Liver (tissue), 8 donors: ENCODE measurements at regions not wholly inside any gene's neighbourhood (a gene's known extent, or its start where the extent isn't known, plus 50 kb on each side); places are given as distances from the start of the nearest gene placed in this dataset.
"Not testable (repeated sequence)": the region's sequence is repeated elsewhere in the genome, so short reads cannot be mapped to it uniquely, and the experiment has no call there.

Experiments
- DNase-seq: peaks from one replicate; pipeline ENCODE4 v3.0.0-alpha.2; 2017; ENCODE audit warnings: low spot score
- H3K27ac ChIP-seq, 2 donors: one replicate each; pipeline ENCODE4 v1.7.0; 2013; ENCODE audit warnings: inconsistent platforms in 2 of 2, low read length in 2 of 2, control low read depth in 1 of 2, low read depth in 1 of 2, mild to moderate bottlenecking in 1 of 2
- H3K27me3 ChIP-seq, 4 donors: one replicate each; pipeline versions ENCODE4 v1.6.1 to v1.7.0; 2013; ENCODE audit warnings: low read length in 3 of 4, inconsistent platforms in 1 of 4, mild to moderate bottlenecking in 1 of 4, moderate library complexity in 1 of 4; ENCODE audit not compliant: control insufficient read depth in 4 of 4, insufficient read depth in 4 of 4
- H3K36me3 ChIP-seq, 4 donors: one replicate each; pipeline versions ENCODE4 v1.6.1 to v1.7.0; 2013; ENCODE audit warnings: low read length in 3 of 4, mild to moderate bottlenecking in 3 of 4, low read depth in 1 of 4, moderate library complexity in 1 of 4; ENCODE audit not compliant: control insufficient read depth in 4 of 4, insufficient read depth in 3 of 4
- H3K4me1 ChIP-seq, 4 donors: one replicate each; pipeline versions ENCODE4 v1.6.1 to v1.7.0; 2013; ENCODE audit warnings: low read length in 3 of 4, mild to moderate bottlenecking in 3 of 4, moderate library complexity in 1 of 4; ENCODE audit not compliant: control insufficient read depth in 4 of 4, insufficient read depth in 4 of 4
- H3K4me3 ChIP-seq, 3 donors: one replicate each; pipeline versions ENCODE4 v1.6.1 to v1.7.0; 2013; ENCODE audit warnings: low read length in 3 of 3, control low read depth in 1 of 3, low read depth in 1 of 3, mild to moderate bottlenecking in 1 of 3
- H3K9ac ChIP-seq, 2 donors: one replicate each; pipeline ENCODE4 v1.7.0; 2013; ENCODE audit warnings: low read length in 2 of 2, mild to moderate bottlenecking in 2 of 2, moderate library complexity in 2 of 2, control low read depth in 1 of 2, low read depth in 1 of 2
- H3K9me3 ChIP-seq, 4 donors: one replicate each; pipeline versions ENCODE4 v1.6.1 to v1.7.0; 2013; ENCODE audit warnings: low read length in 3 of 4; ENCODE audit not compliant: control insufficient read depth in 4 of 4
- EGR1 ChIP-seq, 2 donors: IDR thresholded peaks; 2 replicates each; pipeline ENCODE4 v1.6.1; 2016 to 2018; ENCODE audit warnings: antibody characterized with exemption in 2 of 2, low read depth in 2 of 2
- FOXA1 ChIP-seq: IDR thresholded peaks from 2 replicates; pipeline ENCODE4 v1.6.1; 2016; ENCODE audit warnings: antibody characterized with exemption
- GABPA ChIP-seq, 2 donors: IDR thresholded peaks in 1 of 2; conservative IDR thresholded peaks in 1 of 2; 2 replicates each; pipeline ENCODE4 v1.6.1; 2016; ENCODE audit warnings: antibody characterized with exemption in 2 of 2, mild to moderate bottlenecking in 1 of 2, moderate library complexity in 1 of 2
- HNF4A ChIP-seq, 2 donors: conservative IDR thresholded peaks; 2 replicates each; pipeline ENCODE4 v1.6.1; 2016; ENCODE audit warnings: antibody characterized with exemption in 2 of 2, mild to moderate bottlenecking in 2 of 2
- HNF4G ChIP-seq: IDR thresholded peaks from 2 replicates; pipeline ENCODE4 v1.6.1; 2016; ENCODE audit warnings: antibody characterized with exemption
- JUND ChIP-seq, 2 donors: IDR thresholded peaks; 2 replicates each; pipeline ENCODE4 v1.6.1; 2016; ENCODE audit warnings: antibody characterized with exemption in 2 of 2
- RAD21 ChIP-seq, 2 donors: IDR thresholded peaks; 2 replicates each; pipeline ENCODE4 v1.6.1; 2016; ENCODE audit warnings: antibody characterized with exemption in 2 of 2, mild to moderate bottlenecking in 2 of 2
- RXRA ChIP-seq, 2 donors: IDR thresholded peaks; 2 replicates each; pipeline ENCODE4 v1.6.1; 2017 to 2018; ENCODE audit warnings: antibody characterized with exemption in 2 of 2, mild to moderate bottlenecking in 1 of 2
- WGBS: extraction: QIAGEN DNeasy Blood & Tissue Kit; methylation state at CpG from one replicate; pipeline ENCODE4 v1.1.7; 2013; 5-methylcytosine and 5-hydroxymethylcytosine counted together
- TF ChIP-seq, protein P1 (sequence below): fragments of 150-350 bp; IDR thresholded peaks from 2 replicates; pipeline ENCODE4 v1.5.1; 2017; ENCODE audit warnings: improper control_type of control experiment, low read depth, low read length; ENCODE audit not compliant: missing input control
- TF ChIP-seq, protein P2 (sequence below): IDR thresholded peaks from 2 replicates; pipeline ENCODE4 v1.6.1; 2016; ENCODE audit warnings: antibody characterized with exemption, mild to moderate bottlenecking
- TF ChIP-seq, protein P3 (sequence below): IDR thresholded peaks from 2 replicates; pipeline ENCODE4 v1.6.1; 2016; ENCODE audit warnings: antibody characterized with exemption
- TF ChIP-seq, protein P4 (sequence below): IDR thresholded peaks from 2 replicates; pipeline ENCODE4 v1.6.1; 2016; ENCODE audit warnings: antibody characterized with exemption
- TF ChIP-seq, protein P5 (sequence below): IDR thresholded peaks from 2 replicates; pipeline ENCODE4 v1.6.1; 2016; ENCODE audit warnings: antibody characterized with exemption
- donor health status: healthy.
- donor health status: healthy.
- donor health status: healthy.
- donor health status: healthy.
- donor health status: healthy.

DNA sequence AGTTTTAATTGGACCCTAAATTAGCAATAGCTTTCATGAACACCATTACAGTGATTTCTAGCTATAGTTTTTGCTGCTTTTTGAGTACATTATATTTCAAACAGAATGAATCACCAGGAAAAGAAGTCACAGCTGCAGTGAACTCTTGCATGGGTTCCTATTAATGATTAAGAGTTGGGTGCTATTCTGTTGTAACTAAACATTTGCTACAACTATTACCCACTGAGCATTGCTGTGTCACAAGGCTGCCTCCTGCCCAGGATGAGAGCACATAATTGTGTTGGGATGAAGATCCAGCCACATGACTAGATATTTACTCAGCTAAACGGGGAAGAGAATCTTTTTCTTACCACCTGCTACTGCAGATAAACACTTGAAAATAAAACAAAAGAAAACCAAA lies 152.7 kb downstream of the GXYLT1 start:
- TF ChIP-seq RAD21 (IDR thresholded peaks at IDR 0.05) (no peak), GABPA (IDR thresholded peaks at IDR 0.05 in 1 of 2, conservative IDR thresholded peaks at IDR 0.05 in 1 of 2) (no peak), RXRA (IDR thresholded peaks at IDR 0.05) (no peak), FOXA1 (no peak), HNF4G (no peak), HNF4A (conservative IDR thresholded peaks at IDR 0.05) (no peak), JUND (IDR thresholded peaks at IDR 0.05) (no peak)
- TF ChIP-seq, protein P1, sequence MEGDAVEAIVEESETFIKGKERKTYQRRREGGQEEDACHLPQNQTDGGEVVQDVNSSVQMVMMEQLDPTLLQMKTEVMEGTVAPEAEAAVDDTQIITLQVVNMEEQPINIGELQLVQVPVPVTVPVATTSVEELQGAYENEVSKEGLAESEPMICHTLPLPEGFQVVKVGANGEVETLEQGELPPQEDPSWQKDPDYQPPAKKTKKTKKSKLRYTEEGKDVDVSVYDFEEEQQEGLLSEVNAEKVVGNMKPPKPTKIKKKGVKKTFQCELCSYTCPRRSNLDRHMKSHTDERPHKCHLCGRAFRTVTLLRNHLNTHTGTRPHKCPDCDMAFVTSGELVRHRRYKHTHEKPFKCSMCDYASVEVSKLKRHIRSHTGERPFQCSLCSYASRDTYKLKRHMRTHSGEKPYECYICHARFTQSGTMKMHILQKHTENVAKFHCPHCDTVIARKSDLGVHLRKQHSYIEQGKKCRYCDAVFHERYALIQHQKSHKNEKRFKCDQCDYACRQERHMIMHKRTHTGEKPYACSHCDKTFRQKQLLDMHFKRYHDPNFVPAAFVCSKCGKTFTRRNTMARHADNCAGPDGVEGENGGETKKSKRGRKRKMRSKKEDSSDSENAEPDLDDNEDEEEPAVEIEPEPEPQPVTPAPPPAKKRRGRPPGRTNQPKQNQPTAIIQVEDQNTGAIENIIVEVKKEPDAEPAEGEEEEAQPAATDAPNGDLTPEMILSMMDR, result no peak
- TF ChIP-seq, protein P2, sequence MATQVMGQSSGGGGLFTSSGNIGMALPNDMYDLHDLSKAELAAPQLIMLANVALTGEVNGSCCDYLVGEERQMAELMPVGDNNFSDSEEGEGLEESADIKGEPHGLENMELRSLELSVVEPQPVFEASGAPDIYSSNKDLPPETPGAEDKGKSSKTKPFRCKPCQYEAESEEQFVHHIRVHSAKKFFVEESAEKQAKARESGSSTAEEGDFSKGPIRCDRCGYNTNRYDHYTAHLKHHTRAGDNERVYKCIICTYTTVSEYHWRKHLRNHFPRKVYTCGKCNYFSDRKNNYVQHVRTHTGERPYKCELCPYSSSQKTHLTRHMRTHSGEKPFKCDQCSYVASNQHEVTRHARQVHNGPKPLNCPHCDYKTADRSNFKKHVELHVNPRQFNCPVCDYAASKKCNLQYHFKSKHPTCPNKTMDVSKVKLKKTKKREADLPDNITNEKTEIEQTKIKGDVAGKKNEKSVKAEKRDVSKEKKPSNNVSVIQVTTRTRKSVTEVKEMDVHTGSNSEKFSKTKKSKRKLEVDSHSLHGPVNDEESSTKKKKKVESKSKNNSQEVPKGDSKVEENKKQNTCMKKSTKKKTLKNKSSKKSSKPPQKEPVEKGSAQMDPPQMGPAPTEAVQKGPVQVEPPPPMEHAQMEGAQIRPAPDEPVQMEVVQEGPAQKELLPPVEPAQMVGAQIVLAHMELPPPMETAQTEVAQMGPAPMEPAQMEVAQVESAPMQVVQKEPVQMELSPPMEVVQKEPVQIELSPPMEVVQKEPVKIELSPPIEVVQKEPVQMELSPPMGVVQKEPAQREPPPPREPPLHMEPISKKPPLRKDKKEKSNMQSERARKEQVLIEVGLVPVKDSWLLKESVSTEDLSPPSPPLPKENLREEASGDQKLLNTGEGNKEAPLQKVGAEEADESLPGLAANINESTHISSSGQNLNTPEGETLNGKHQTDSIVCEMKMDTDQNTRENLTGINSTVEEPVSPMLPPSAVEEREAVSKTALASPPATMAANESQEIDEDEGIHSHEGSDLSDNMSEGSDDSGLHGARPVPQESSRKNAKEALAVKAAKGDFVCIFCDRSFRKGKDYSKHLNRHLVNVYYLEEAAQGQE, result no peak
- TF ChIP-seq, protein P3, sequence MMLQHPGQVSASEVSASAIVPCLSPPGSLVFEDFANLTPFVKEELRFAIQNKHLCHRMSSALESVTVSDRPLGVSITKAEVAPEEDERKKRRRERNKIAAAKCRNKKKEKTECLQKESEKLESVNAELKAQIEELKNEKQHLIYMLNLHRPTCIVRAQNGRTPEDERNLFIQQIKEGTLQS, result no peak
- TF ChIP-seq, protein P4, sequence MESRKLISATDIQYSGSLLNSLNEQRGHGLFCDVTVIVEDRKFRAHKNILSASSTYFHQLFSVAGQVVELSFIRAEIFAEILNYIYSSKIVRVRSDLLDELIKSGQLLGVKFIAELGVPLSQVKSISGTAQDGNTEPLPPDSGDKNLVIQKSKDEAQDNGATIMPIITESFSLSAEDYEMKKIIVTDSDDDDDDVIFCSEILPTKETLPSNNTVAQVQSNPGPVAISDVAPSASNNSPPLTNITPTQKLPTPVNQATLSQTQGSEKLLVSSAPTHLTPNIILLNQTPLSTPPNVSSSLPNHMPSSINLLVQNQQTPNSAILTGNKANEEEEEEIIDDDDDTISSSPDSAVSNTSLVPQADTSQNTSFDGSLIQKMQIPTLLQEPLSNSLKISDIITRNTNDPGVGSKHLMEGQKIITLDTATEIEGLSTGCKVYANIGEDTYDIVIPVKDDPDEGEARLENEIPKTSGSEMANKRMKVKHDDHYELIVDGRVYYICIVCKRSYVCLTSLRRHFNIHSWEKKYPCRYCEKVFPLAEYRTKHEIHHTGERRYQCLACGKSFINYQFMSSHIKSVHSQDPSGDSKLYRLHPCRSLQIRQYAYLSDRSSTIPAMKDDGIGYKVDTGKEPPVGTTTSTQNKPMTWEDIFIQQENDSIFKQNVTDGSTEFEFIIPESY, result no peak
- WGBS, result 30% methylated on average over 1 of the region's 1 CpG
- DNase-seq, result no peak

DNA sequence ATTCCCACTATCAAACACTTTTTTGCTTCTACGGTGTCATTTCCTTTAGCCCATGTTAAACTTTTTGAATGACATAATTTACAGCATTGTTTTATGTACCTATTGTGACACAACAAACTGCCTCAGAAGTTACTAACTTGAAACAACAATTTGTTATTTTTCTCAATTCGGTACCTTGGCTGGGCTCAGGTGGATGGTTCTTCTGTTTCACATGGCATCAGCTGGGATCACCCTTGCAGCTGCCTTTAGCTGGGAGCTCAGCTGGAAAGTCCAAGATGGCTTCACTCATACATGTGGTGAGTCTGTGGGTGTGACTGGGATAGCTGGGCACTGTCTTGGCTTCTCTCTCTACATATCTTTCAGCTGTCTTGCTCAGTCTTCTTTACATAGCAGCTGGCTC lies 156.0 kb downstream of the GXYLT1 start:
- no peaks in the 10 kb centered on the region for H3K36me3 ChIP-seq
- no peaks in the 10 kb centered on the region for H3K4me1 ChIP-seq
- H3K9me3 ChIP-seq, result peaks cover 0 to 2% (median 0%) of the 10 kb centered on the region in 4 donors
- H3K27ac ChIP-seq, result no peak overlapping the region
- H3K9ac ChIP-seq, result no peak overlapping the region
- 94% methylated on average over 2 of the region's 2 CpGs for WGBS
- no peak for DNase-seq
- H3K27me3 ChIP-seq, result no peaks in the 10 kb centered on the region
- H3K4me3 ChIP-seq, result no peak overlapping the region
- TF ChIP-seq RAD21 (IDR thresholded peaks at IDR 0.05) (no peak), EGR1 (IDR thresholded peaks at IDR 0.05; ENCODE audit: low read depth in 2 of 2) (no peak)
- TF ChIP-seq, protein P5, sequence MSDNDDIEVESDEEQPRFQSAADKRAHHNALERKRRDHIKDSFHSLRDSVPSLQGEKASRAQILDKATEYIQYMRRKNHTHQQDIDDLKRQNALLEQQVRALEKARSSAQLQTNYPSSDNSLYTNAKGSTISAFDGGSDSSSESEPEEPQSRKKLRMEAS, result no peak

More for the DNA sequence above, 152.7 kb downstream of the GXYLT1 start:
- Histone ChIP-seq H3K4me1 (no peaks in the 10 kb centered on the region), H3K9ac (no peak overlapping the region), H3K27ac (no peak overlapping the region), H3K36me3 (no peaks in the 10 kb centered on the region), H3K4me3 (no peak overlapping the region), H3K27me3 (no peaks in the 10 kb centered on the region), H3K9me3 (peaks cover 0 to 2% (median 0%) of the 10 kb centered on the region in 4 donors)

DNA sequence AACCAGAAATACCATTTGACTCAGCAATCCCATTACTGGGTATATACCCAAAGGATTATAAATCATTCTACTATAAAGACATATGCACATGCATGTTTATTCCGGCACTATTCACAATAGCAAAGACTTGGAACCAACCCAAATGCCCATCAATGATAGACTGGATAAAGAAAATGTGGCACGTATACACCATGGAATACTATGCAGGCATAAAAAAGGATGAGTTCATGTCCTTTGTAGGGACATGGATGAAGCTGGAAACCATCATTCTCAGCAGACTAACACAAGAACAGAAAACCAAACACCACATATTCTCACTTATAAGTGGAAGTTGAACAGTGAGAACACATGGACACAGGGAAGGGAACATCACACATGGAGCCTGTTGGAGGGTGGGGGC lies 158.2 kb downstream of the GXYLT1 start:
- not testable (repeated sequence) for H3K4me1 ChIP-seq, DNase-seq, H3K4me3 ChIP-seq, H3K9me3 ChIP-seq, H3K27ac ChIP-seq, H3K9ac ChIP-seq, H3K36me3 ChIP-seq, H3K27me3 ChIP-seq
- WGBS, result 94% methylated on average over 2 of the region's 2 CpGs
